SK-MEL-5 (cell line): ENCODE measurements at regions not wholly inside any gene's neighbourhood (a gene's known extent, or its start where the extent isn't known, plus 50 kb on each side); places are given as distances from the start of the nearest gene placed in this dataset.
"Not testable (repeated sequence)": the region's sequence is repeated elsewhere in the genome, so short reads cannot be mapped to it uniquely, and the experiment has no call there.

Experiments used
- DNase-seq: peaks from one replicate; pipeline ENCODE4 v3.0.0-alpha.2; 2016; ENCODE audit warnings: low read depth, low spot score
- in situ Hi-C: cut with HindIII; loops from 2 replicates; pipeline ENCODE4 v1.10.0; 2016; ENCODE audit warnings: low sequenced_read_pairs, high pct_unique_total_duplicates, low pct_unique_long_range_greater_than_20kb

- in situ Hi-C loops: no loop called here
- DNase-seq: no peak
Measured at GRCh38 chr6:130587778-130588520, 222.1 kb downstream of the TMEM200A start.

DNA sequence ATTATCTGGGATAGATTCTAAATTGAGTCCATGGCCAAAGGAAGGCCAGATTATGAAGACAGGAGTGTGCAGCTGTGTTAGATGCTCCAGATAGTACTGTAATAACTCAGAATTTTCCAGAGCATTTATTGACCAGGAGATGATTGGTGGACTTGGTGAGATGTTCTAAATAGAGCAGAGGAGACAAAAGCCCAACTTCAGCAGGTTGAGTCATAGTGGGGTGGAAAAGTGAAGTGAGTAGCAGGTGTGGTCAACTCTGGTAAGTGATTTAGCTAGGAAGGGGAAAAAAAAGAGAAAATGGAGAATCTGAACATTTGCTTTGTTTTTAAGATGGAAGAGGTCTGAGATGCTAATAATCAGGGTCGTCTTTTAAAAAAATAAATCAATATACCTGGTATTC lies 227.4 kb downstream of the TMEM200A start:
- in situ Hi-C loops: no loop called here
- DNase-seq: no peak

GRCh38 chr6:130593948-130594347 lies 228.1 kb downstream of the TMEM200A start:
- in situ Hi-C loops: no loop called here
- no peak for DNase-seq

DNA sequence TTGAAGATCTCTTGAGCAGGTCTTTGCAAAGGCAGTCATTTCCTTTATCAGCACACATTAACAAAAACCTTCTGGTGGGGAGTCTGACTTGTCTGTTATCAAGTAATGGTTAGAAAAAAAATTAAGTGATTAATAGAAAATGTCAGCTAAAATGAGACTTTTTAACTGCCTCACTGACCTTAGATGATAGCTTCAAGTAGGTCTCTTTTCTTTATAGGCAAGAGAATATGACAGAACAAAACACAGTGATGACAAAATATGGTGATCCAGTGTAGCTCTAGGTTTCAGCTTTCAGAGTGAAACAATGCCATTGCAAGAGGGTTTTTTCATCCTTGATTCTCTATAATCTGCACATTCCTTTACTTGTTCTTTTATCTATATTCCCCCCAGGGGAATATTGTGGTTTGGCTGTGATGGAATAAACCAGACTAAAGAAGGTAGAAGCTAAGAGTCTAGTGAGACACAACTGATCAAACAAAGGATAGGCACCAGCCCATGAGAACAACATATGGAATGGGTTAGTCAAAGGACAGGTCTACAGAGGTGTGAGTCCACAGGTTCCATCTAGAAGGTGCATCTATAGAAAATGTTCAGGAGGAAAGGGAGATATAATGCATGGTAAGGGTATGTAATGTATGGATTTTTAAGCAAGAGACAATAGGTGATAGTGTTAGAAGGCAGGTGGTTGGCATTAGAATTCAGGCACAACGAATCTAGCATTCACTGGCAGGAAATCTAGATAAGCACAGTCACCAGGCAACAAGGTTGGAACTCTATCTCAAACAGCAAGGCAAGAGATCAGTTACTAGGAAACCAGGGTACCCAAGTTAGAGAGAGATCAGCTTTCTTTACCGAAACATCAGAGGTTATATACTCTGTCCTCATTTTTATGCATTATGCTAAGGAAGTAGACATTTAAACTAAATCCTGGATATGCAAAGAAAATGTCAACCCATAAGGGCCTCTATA lies 228.9 kb upstream of the SMLR1 start:
- DNase-seq: no peak
- in situ Hi-C loops: no loop called here

DNA sequence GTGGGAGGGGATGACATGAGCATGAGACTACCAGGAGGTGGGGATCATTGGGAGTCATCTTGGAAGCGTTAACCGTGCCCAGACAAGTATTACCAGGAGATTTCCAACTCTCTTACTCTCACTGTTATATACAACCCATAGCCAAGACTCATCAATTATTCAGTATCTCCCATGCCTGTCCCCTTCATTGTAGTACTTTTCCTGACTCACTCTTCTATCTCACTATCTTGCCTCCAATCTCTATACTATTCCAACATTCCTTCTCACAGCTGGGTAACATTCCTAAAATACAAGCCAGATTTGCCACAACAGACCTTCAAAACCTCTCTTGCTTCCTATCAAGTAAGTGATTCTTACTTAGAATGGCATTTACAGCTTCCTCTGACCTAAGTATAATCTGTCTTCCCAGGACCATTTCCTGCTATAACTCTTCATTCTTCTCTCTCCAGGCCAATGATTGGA lies 226.3 kb upstream of the SMLR1 start:
- in situ Hi-C loops: no loop called here
- DNase-seq: no peak

DNA sequence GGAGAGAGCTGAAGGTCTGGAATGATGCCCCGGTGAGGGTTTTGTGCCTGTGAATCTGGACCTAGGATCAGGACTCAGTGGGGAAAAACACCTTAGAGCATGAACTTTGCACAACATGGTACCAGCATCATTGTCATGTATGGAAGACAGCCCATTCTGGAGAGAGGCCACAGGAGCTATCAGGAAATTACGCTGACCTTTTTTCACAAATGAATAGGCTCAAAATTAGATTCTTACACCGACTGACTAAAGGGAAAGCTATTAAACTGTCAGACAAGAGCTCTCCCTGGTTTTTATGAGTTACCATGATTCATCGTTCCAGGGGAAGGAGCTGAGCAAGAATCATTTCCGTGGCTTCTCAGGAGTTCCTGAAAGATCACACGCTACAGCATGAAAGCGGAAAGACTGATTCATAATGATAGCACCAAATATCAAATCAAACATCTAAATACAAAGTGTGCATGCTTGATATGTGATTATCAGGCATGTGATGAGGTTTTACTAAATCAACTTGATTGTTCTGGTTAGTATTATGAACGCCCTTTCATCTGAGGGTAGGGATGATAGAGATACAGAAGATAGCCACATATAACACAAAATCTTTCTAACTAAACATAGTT lies 224.9 kb upstream of the SMLR1 start:
- in situ Hi-C loops: no loop called here
- DNase-seq: no peak

DNA sequence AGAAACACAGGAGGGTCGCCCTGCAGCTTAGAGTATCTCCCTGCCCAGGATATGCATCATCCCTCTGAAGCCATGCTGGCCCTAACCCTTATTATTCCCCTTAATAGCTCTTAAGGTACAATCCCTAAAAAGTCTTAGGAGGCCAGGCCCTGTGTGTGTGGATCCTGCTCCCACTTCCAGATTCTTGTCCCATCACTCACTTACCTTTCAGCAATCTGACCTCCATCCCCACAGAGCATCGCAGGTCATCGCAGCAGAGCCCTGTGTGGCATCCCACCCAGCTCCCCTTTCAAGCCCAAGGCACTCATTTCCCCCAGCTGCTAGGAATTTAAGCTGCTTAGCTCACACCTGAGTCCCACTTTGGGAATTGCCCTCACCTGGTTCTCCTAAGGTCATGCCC lies 223.8 kb upstream of the SMLR1 start:
- in situ Hi-C loops: no loop called here
- no peak for DNase-seq

GRCh38 chr6:130604841-130605399 lies 222.3 kb upstream of the SMLR1 start:
- no peak for DNase-seq
- in situ Hi-C loops: no loop called here

DNA sequence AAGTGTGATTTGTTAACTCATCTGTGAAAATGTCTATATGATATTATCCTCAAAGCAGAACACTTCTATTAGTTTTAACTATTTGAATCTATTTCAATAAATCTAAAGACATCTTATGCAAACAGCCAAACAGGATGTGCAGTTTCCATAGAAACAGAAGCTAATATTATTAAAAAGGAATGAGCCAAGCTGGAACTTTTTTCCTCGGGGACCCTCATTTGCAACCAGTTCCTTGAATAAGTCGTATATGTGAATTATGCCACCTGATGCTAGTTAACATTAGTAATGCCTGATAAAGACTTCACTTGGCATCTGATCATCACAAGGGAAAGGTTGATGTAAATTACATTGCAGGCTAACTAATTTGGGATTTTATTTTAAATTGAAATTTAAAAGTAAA lies 216.9 kb upstream of the SMLR1 start:
- no peak for DNase-seq
- in situ Hi-C loops: no loop called here

GRCh38 chr6:130611366-130611765 lies 215.8 kb upstream of the SMLR1 start:
- peak; percentile 9 for DNase-seq
- in situ Hi-C loops: no loop called here

DNA sequence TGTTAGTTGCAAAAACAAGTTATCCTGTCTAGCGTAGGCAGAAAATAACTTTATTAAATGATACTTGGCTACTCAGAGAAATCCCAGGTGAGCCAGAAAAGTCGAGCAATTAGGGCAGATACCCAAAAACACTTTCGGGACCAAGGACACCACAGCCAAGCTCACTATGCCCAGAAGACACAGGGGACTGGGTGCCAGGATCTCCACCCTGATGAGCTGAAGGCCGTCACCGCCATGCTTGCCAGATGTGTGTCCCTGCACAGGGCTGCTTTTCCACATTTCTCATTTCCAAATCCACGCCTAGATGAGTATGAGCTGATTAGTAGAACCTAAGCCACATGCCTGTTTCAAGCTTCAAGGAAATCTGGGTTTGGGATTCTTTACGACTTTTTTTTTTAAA lies 214.0 kb upstream of the SMLR1 start:
- in situ Hi-C loops: no loop called here
- no peak for DNase-seq

GRCh38 chr6:130615816-130616215 lies 211.4 kb upstream of the SMLR1 start:
- in situ Hi-C loops: no loop called here
- peak; percentile 3 for DNase-seq

DNA sequence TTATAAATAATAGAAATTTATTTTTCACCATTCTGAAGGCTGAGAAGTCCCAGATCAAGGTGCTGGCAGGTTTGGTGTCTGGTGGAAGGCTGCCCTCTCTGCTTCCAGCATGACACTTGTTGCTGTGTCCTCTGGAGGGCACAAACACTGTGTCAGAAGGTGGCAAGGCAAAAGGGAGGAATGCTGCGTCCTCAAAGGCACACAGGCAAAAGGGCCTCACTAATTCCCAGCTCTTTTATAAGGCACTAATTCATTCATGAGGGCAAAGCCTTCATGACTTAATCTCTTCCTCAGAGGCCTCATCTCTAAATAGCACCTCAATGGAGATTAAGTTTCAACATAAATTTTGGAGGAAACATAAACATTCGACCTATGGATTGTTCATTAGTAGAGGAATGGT lies 209.5 kb upstream of the SMLR1 start:
- no peak for DNase-seq
- in situ Hi-C loops: no loop called here

- DNase-seq, in situ Hi-C loops: not testable (repeated sequence)
Measured at GRCh38 chr6:130618806-130619205, 208.4 kb upstream of the SMLR1 start.

DNA sequence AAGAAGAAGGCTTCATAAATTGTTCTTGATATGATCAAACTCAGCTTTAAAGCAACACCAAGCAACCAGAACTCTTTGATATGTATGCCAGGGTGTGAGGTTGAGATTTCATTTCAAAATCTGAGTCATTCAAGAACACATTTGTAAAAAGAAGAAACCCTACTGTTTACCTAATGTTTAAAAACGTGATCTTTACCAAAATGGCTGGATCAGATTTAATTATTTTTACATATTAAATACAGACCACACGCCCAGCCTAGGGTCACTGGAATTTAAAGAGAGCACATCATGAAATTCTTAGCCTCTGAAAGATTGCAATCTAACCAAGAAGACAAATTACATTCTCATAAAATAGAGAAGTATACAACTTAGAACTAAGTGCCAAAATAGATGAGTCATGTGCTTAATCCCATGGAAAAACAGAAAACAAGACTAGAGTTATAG lies 206.8 kb upstream of the SMLR1 start:
- in situ Hi-C loops: no loop called here
- DNase-seq: no peak

GRCh38 chr6:130622142-130622541 lies 205.1 kb upstream of the SMLR1 start:
- DNase-seq: no peak
- in situ Hi-C loops: no loop called here

DNA sequence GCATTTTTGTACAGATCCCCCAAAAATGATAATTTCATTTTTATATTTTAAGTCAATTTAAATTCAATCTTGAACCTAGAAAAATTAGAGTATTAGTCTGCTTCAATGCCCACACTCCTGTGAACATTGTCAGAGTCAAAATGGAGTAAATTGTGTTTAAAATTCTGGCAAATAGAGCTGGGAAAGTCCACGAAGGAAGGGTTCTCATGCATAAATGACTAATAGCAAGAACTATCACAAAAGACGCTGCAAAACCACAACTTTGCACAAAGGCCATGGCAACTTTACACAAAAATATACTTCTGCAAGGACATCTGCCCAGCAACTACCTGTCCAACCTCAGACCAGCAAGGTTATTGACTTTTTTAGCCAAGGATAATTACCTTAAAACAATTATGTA lies 203.2 kb upstream of the SMLR1 start:
- in situ Hi-C loops: no loop called here
- no peak for DNase-seq
